ENCODE measurements at regions not wholly inside any gene's neighbourhood (a gene's known extent, or its start where the extent isn't known, plus 50 kb on each side); places are given as distances from the start of the nearest gene placed in this dataset.

GRCh38 chr11:80118073-80118472, 677.2 kb upstream of the TENM4 start:
- Histone ChIP-seq H3K27ac (no peak overlapping the region), H3K9me3 (no peaks in the 10 kb centered on the region), H3K27me3 (no peaks in the 10 kb centered on the region), H3K4me1 (peaks cover 0 to 16% (median 0%) of the 10 kb centered on the region in 3 donors), H3K36me3 (no peaks in the 10 kb centered on the region), H3K4me3 (no peak overlapping the region)
- DNase-seq, result no peak
- intact Hi-C loops (cut with DNase I), result no loop called here
- WGBS, 2 donors, result 48 to 50% methylated on average over 2 of the region's 2 CpGs
- TF ChIP-seq POLR2A (IDR thresholded peaks at IDR 0.05), result no peak
- no peak for TF ChIP-seq CTCF (IDR thresholded peaks at IDR 0.05)

- H3K27me3 ChIP-seq, result no peaks in the 10 kb centered on the region
- H3K27ac ChIP-seq, result no peak overlapping the region
- H3K36me3 ChIP-seq, result no peaks in the 10 kb centered on the region
- WGBS, 2 donors, result 80 to 81% methylated on average over 3 of the region's 3 CpGs
- TF ChIP-seq POLR2A (IDR thresholded peaks at IDR 0.05) (no peak), CTCF (IDR thresholded peaks at IDR 0.05) (no peak)
- no peaks in the 10 kb centered on the region for H3K9me3 ChIP-seq
- DNase-seq, result no peak
- H3K4me3 ChIP-seq, result no peak overlapping the region
- intact Hi-C loops (cut with DNase I), result no loop called here
- peaks cover 0 to 10% (median 0%) of the 10 kb centered on the region in 3 donors for H3K4me1 ChIP-seq
These were observed 676.0 kb upstream of the TENM4 start for GRCh38 chr11:80116796-80117195.

- WGBS, 2 donors, result 55% methylated on average over 2 of the region's 4 CpGs; no CpG with 5 or more reads in 1 of the 2 donors
- intact Hi-C loops (cut with DNase I), result no loop called here
- DNase-seq, result no peak
- Histone ChIP-seq H3K4me1 (no peaks in the 10 kb centered on the region), H3K4me3 (no peak overlapping the region), H3K27ac (no peak overlapping the region), H3K36me3 (no peaks in the 10 kb centered on the region), H3K27me3 (no peaks in the 10 kb centered on the region), H3K9me3 (no peaks in the 10 kb centered on the region)
- TF ChIP-seq CTCF (IDR thresholded peaks at IDR 0.05), result no peak
- no peak for TF ChIP-seq POLR2A (IDR thresholded peaks at IDR 0.05)
These were observed 668.8 kb upstream of the TENM4 start for GRCh38 chr11:80109652-80110051.

GRCh38 chr11:80109031-80109430, 668.2 kb upstream of the TENM4 start:
- no peak for TF ChIP-seq POLR2A (IDR thresholded peaks at IDR 0.05)
- TF ChIP-seq CTCF (IDR thresholded peaks at IDR 0.05), result no peak
- H3K27ac ChIP-seq, result no peak overlapping the region
- no peak overlapping the region for H3K4me3 ChIP-seq
- no peaks in the 10 kb centered on the region for H3K9me3 ChIP-seq
- H3K4me1 ChIP-seq, result no peaks in the 10 kb centered on the region
- no peaks in the 10 kb centered on the region for H3K27me3 ChIP-seq
- no peaks in the 10 kb centered on the region for H3K36me3 ChIP-seq
- WGBS, 2 donors, result 48 to 52% methylated on average over 3 of the region's 3 CpGs
- no peak for DNase-seq
- intact Hi-C loops (cut with DNase I), result no loop called here

- Histone ChIP-seq H3K27ac (no peak overlapping the region), H3K36me3 (no peaks in the 10 kb centered on the region), H3K4me3 (no peak overlapping the region), H3K27me3 (no peaks in the 10 kb centered on the region), H3K4me1 (no peaks in the 10 kb centered on the region), H3K9me3 (no peaks in the 10 kb centered on the region)
- DNase-seq, result no peak
- TF ChIP-seq POLR2A (IDR thresholded peaks at IDR 0.05) (no peak), CTCF (IDR thresholded peaks at IDR 0.05) (no peak)
- WGBS, 2 donors, result 67 to 87% methylated on average over 1 of the region's 1 CpG
- intact Hi-C loops (cut with DNase I), result no loop called here
These were observed 666.6 kb upstream of the TENM4 start for GRCh38 chr11:80107415-80107814.
